NT2/D1 (cell line): ENCODE measurements at regions not wholly inside any gene's neighbourhood (a gene's known extent, or its start where the extent isn't known, plus 50 kb on each side); places are given as distances from the start of the nearest gene placed in this dataset.

Experiments
- DNase-seq: peaks from one replicate; pipeline ENCODE4 v3.0.0-alpha.2; 2011; ENCODE audit warnings: low read depth, low spot score
- H3K27me3 ChIP-seq: 2 replicates; pipeline ENCODE4 v1.6.0; 2011; ENCODE audit warnings: mild to moderate bottlenecking; ENCODE audit not compliant: insufficient read length, insufficient read depth
- H3K36me3 ChIP-seq: 2 replicates; pipeline ENCODE4 v1.6.1; 2011; ENCODE audit warnings: mild to moderate bottlenecking, low read length, mixed read lengths; ENCODE audit not compliant: insufficient read depth, insufficient read length
- H3K4me1 ChIP-seq: 2 replicates; pipeline ENCODE4 v1.5.1; 2011; ENCODE audit not compliant: insufficient read depth, insufficient read length
- H3K4me3 ChIP-seq: 2 replicates; pipeline ENCODE4 v1.5.1; 2011; ENCODE audit warnings: low read depth; ENCODE audit not compliant: insufficient read length
- H3K9ac ChIP-seq: 2 replicates; pipeline ENCODE4 v1.6.0; 2011; ENCODE audit warnings: low read depth; ENCODE audit not compliant: insufficient read length
- H3K9me3 ChIP-seq: 2 replicates; pipeline ENCODE4 v1.5.1; 2011; ENCODE audit warnings: mild to moderate bottlenecking, low read length; ENCODE audit not compliant: insufficient read depth
- SUZ12 ChIP-seq: IDR thresholded peaks from 2 replicates; pipeline ENCODE4 v1.6.1; 2011; ENCODE audit not compliant: insufficient read length, insufficient read depth; ENCODE audit errors: extremely low read depth
- YY1 ChIP-seq: IDR thresholded peaks from 2 replicates; pipeline ENCODE4 v1.6.1; 2011; ENCODE audit not compliant: insufficient read length, insufficient read depth
- ZNF274 ChIP-seq: IDR thresholded peaks from 2 replicates; pipeline ENCODE4 v1.6.1; 2011; ENCODE audit warnings: mild to moderate bottlenecking, low read depth, low read length

DNA sequence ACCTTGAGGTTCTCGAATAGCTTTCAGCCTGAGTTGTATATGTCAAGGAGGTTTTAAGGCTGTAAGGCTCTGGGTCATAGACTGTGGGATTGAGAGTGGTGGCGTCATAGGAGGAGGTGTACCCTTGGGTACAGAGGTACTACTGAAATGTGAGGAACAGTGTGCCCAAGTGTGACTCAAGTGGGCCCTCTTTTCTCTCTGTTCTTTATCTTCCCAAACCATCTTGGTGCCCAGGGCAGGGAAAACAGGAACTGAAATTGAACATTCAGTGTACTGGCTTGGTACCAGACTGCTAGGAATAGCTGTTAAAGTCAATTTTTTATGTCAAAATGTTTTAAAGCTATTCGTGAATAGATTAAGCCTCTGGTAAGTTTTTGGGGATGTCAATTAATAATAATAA is 136.2 kb upstream of the RPS6KA3 start:
- H3K9ac ChIP-seq: no peak overlapping the region
- no peak for TF ChIP-seq ZNF274
- no peak for TF ChIP-seq SUZ12
- TF ChIP-seq YY1: no peak
- DNase-seq: no peak

GRCh38 chrX:20399728-20400414 is 133.2 kb upstream of the RPS6KA3 start:
- Histone ChIP-seq H3K9ac (no peak overlapping the region), H3K4me1 (no peaks in the 10 kb centered on the region), H3K36me3 (no peaks in the 10 kb centered on the region), H3K9me3 (no peaks in the 10 kb centered on the region), H3K4me3 (no peak overlapping the region), H3K27me3 (no peaks in the 10 kb centered on the region)
- TF ChIP-seq ZNF274 (no peak), YY1 (no peak), SUZ12 (no peak)
- DNase-seq: no peak

More for the DNA sequence above, 136.2 kb upstream of the RPS6KA3 start:
- H3K4me3 ChIP-seq: no peak overlapping the region
- H3K36me3 ChIP-seq: no peaks in the 10 kb centered on the region
- no peaks in the 10 kb centered on the region for H3K27me3 ChIP-seq
- H3K4me1 ChIP-seq: no peaks in the 10 kb centered on the region
- H3K9me3 ChIP-seq: peaks cover 5% of the 10 kb centered on the region; the same call in 1 of the 2 replicates

DNA sequence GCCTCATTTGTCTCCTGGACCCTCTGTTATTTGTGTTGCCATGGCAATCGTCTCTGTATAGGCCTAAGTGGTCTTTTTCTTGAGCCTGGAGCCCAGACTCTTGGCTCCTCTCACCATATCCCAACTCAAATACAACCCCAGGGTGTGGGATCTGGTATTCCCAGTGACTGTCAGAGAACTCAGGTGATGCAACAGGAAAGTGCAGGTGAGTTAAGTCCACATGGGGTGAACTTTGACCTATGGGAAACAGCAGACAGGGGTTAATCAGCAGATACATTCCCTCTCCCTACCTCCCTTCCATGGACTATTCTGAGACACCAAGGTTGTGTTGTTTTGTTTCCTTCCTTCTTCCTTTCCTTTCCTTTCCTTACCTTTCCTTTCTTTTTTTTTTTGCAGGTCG is 130.9 kb upstream of the RPS6KA3 start:
- no peak for DNase-seq
- TF ChIP-seq YY1: no peak
- TF ChIP-seq SUZ12: no peak
- TF ChIP-seq ZNF274: no peak
- Histone ChIP-seq H3K9ac (no peak overlapping the region), H3K36me3 (no peaks in the 10 kb centered on the region), H3K4me3 (no peak overlapping the region), H3K4me1 (no peaks in the 10 kb centered on the region), H3K27me3 (no peaks in the 10 kb centered on the region), H3K9me3 (no peaks in the 10 kb centered on the region)

DNA sequence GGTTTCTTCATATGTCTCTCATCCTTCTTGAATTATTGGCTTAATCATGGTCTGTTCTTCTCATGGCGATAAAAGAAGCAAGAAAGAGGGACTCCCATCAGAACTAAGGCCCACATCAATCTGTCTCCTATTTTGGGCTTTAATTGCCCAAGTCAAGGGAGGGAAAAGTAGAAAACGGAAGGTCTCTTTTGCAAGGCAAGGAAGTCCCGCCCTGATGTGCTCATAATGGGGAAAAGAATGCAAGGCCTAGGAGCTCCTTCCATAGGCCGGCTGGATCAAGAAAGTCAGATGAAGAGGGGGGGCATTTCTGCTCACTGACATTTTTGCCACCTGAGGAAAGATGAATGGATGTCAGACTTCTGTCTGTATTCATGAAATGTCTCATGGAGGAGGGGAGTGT is 127.7 kb upstream of the RPS6KA3 start:
- no peaks in the 10 kb centered on the region for H3K36me3 ChIP-seq
- H3K4me3 ChIP-seq: no peak overlapping the region
- no peak overlapping the region for H3K9ac ChIP-seq
- H3K9me3 ChIP-seq: no peaks in the 10 kb centered on the region
- H3K27me3 ChIP-seq: no peaks in the 10 kb centered on the region
- DNase-seq: no peak
- no peak for TF ChIP-seq SUZ12
- no peak for TF ChIP-seq ZNF274
- no peak for TF ChIP-seq YY1
- no peaks in the 10 kb centered on the region for H3K4me1 ChIP-seq

- Histone ChIP-seq H3K4me3 (no peak overlapping the region), H3K9me3 (no peaks in the 10 kb centered on the region), H3K9ac (no peak overlapping the region), H3K27me3 (no peaks in the 10 kb centered on the region), H3K36me3 (no peaks in the 10 kb centered on the region), H3K4me1 (no peaks in the 10 kb centered on the region)
- no peak for DNase-seq
- TF ChIP-seq SUZ12 (no peak), ZNF274 (no peak), YY1 (no peak)
These were observed 127.2 kb upstream of the RPS6KA3 start for GRCh38 chrX:20393944-20394343.

GRCh38 chrX:20388594-20388993 is 121.9 kb upstream of the RPS6KA3 start:
- no peak overlapping the region for H3K4me3 ChIP-seq
- DNase-seq: no peak
- TF ChIP-seq YY1: no peak
- TF ChIP-seq ZNF274: no peak
- no peak for TF ChIP-seq SUZ12
- no peaks in the 10 kb centered on the region for H3K36me3 ChIP-seq
- H3K27me3 ChIP-seq: no peaks in the 10 kb centered on the region
- H3K9me3 ChIP-seq: no peaks in the 10 kb centered on the region
- no peak overlapping the region for H3K9ac ChIP-seq
- H3K4me1 ChIP-seq: no peaks in the 10 kb centered on the region

DNA sequence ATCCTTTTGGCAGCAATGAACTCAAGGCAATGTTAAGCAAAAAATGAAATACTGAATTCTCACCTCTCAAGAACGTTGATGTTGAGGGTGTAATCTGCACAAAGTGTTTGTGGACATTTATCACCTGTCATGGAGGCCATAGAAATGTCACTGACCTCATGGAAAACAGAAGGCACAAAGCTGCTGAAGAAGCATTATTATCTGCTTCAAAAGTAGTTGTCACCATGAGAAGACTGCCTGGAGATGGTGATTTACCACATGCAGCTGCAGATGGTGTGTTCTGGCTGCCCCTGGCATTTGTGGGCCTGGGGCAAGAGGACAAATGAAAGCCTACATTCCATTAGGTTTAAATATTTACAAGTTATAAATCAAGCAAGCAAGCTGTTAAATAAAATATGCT is 116.8 kb upstream of the RPS6KA3 start:
- Histone ChIP-seq H3K4me3 (no peak overlapping the region), H3K27me3 (no peaks in the 10 kb centered on the region), H3K9me3 (no peaks in the 10 kb centered on the region), H3K9ac (no peak overlapping the region), H3K36me3 (no peaks in the 10 kb centered on the region), H3K4me1 (no peaks in the 10 kb centered on the region)
- no peak for DNase-seq
- TF ChIP-seq ZNF274: no peak
- no peak for TF ChIP-seq YY1
- no peak for TF ChIP-seq SUZ12
